ENCODE measurements at regions not wholly inside any gene's neighbourhood (a gene's known extent, or its start where the extent isn't known, plus 50 kb on each side); places are given as distances from the start of the nearest gene placed in this dataset.

DNA sequence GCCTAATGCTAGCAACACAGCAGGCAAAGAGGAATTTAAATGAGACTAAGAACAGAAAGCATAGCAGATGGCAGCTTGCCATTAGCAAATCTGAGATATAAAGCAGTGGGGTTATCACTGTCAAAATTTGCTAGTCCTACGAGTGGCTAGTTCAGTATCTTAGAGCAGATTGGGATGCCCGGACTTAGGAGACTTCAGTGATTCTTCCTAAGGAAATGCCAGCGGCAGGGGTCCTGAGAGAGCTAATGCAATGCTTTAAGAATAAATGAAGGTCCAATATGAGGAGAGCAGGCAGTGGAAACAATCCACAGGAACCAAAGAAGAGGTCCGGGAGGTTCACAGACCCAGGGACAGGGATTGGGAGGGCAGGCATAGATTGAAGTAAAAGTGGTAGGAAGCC lies 169.3 kb upstream of the NPSR1 start:
- TF ChIP-seq CTCF (IDR thresholded peaks at IDR 0.05; ENCODE audit: low read depth, low read length) = no peak
- DNase-seq (ENCODE audit: extremely low read depth, low read depth) = no peak

GRCh38 chr7:34491899-34492298 lies 166.1 kb upstream of the NPSR1 start:
- DNase-seq (ENCODE audit: extremely low read depth, low read depth) = no peak
- no peak for TF ChIP-seq CTCF (IDR thresholded peaks at IDR 0.05; ENCODE audit: low read depth, low read length)

DNA sequence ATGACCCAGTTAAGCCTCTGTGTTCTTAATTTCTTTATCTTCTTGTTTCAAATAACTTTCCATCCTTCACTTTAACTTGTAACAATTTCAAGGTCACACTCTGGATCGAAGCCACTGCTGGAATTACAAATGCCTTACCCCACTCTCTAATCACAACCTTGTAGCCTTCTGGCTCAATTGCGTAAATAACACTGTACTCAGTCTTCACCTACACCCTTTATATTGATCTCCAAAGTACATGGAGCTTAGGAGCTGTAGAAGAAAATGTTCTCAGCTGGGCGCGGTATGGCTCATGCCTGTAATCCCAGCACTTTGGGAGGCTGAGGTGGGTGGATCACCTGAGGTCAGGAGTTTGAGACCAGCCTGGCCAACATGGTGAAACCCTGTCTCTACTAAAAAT lies 164.3 kb upstream of the NPSR1 start:
- no peak for DNase-seq (ENCODE audit: extremely low read depth, low read depth)
- no peak for TF ChIP-seq CTCF (IDR thresholded peaks at IDR 0.05; ENCODE audit: low read depth, low read length)

DNA sequence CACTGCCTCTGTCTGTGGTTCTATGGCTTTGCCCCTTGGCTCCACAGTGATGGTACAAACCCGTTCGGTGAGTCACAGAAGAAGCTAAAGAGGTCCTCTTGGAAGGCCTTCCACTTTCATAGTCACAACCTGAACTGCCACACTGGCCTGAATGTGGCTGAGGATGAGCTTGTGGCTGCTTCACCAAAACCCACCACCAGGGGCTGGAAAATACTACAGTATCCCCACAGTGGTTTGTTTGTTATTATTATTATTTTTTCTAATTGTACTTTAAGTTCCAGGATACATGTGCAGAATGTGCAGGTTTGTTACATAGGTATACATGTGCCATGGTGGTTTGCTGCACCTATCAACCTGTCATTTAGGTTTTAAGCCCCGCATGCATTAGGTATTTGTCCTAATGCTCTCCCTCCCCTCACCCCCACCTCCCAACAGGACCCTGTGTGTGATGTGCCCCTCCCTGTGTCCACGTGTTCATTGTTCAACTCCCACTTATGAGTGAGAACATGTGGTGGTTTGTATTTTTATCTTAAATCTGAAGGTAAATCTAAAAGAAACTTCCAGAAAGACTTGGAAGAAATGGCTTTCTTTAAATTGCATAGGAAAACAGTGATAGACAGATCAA lies 160.8 kb upstream of the NPSR1 start:
- no peak for TF ChIP-seq CTCF (IDR thresholded peaks at IDR 0.05; ENCODE audit: low read depth, low read length)
- no peak for DNase-seq (ENCODE audit: extremely low read depth, low read depth)

DNA sequence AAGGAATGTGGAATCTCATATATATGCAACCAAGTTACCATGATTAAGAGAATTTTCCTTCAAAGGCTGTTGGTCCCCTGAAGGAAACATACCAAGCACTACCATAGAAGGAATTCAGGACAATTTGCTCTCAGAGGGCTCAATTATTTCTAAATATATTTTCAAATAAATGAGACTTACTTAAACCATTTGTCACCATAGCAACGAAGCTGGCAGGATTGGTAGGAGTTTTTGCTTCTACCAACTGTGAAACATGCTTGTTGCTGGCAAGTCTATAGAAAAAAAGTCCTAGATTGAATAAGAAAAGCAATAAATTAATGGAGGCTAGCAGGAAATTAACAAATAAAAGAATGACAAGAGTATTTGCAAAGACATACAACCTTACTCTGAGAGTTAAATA lies 156.9 kb upstream of the NPSR1 start:
- no peak for TF ChIP-seq CTCF (IDR thresholded peaks at IDR 0.05; ENCODE audit: low read depth, low read length)
- no peak for DNase-seq (ENCODE audit: extremely low read depth, low read depth)

DNA sequence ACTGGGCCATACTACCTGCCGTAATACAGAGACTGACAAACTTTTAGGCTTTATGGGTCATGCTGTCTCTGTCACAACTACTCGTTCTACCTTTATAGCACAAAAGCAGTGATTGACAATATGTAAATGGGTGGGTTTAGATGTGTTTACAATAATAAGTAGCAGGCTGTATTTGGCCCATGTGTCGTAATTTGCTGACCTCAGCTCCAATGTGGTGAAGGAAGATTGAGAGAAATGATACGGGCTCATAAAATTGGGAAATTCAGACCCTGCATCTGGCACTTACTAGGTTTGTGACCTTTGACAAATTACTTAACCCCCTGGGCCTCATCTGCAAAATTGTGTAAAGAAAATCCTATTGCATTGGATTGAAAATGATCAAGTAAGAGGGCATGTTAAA lies 150.8 kb upstream of the NPSR1 start:
- DNase-seq (ENCODE audit: extremely low read depth, low read depth) = no peak
- TF ChIP-seq CTCF (IDR thresholded peaks at IDR 0.05; ENCODE audit: low read depth, low read length) = no peak

- no peak for TF ChIP-seq CTCF (IDR thresholded peaks at IDR 0.05; ENCODE audit: low read depth, low read length)
- DNase-seq (ENCODE audit: extremely low read depth, low read depth) = no peak
Observed at GRCh38 chr7:34523226-34523918, 134.6 kb upstream of the NPSR1 start.
